MM.1S (cell line): ENCODE measurements at regions not wholly inside any gene's neighbourhood (a gene's known extent, or its start where the extent isn't known, plus 50 kb on each side); places are given as distances from the start of the nearest gene placed in this dataset.

Source experiments
- DNase-seq: peaks from one replicate; pipeline ENCODE4 v3.0.0-alpha.2; 2015
- H2AFZ ChIP-seq: fragments of 300-600 bp; sonication (generic); 2 replicates; pipeline ENCODE4 v1.6.0; 2016; ENCODE audit warnings: antibody characterized with exemption, low read length
- H3F3A ChIP-seq: fragments of 300-600 bp; sonication (generic); 2 replicates; pipeline ENCODE4 v1.6.1; 2016; ENCODE audit warnings: mild to moderate bottlenecking, antibody characterized with exemption, low read length, moderate library complexity, mixed read lengths; ENCODE audit not compliant: insufficient read depth
- H3K27ac ChIP-seq: fragments of 300-600 bp; sonication (generic); 2 replicates; pipeline ENCODE4 v1.5.1; 2016; ENCODE audit warnings: mild to moderate bottlenecking, low read length
- H3K27me3 ChIP-seq: fragments of 300-600 bp; sonication (generic); replicated peaks from 2 replicates; pipeline ENCODE4 v1.6.0; 2016; ENCODE audit warnings: low read length; ENCODE audit not compliant: insufficient read depth
- H3K36me3 ChIP-seq: fragments of 300-600 bp; sonication (generic); replicated peaks from 2 replicates; pipeline ENCODE4 v1.6.1; 2016; ENCODE audit warnings: mild to moderate bottlenecking, low read length, mixed read lengths; ENCODE audit not compliant: insufficient read depth
- H3K4me1 ChIP-seq: fragments of 300-600 bp; sonication (generic); 2 replicates; pipeline ENCODE4 v1.6.1; 2016; ENCODE audit warnings: low read length, mixed read lengths
- H3K4me2 ChIP-seq: fragments of 300-600 bp; sonication (generic); 2 replicates; pipeline ENCODE4 v1.6.0; 2016; ENCODE audit warnings: low read depth, low read length
- H3K4me3 ChIP-seq: fragments of 300-600 bp; sonication (generic); 2 replicates; pipeline ENCODE4 v1.5.1; 2016; ENCODE audit warnings: low read length, mixed read lengths
- H3K79me2 ChIP-seq: fragments of 300-600 bp; sonication (generic); 2 replicates; pipeline ENCODE4 v1.6.1; 2016; ENCODE audit warnings: mixed run types, low read length, mixed read lengths
- H3K9ac ChIP-seq: fragments of 300-600 bp; sonication (generic); 2 replicates; pipeline ENCODE4 v1.6.1; 2016; ENCODE audit warnings: low read length, mixed read lengths
- H3K9me2 ChIP-seq: fragments of 300-600 bp; sonication (generic); replicated peaks from 2 replicates; pipeline ENCODE4 v1.6.1; 2016; ENCODE audit warnings: mild to moderate bottlenecking, low read length, mixed read lengths; ENCODE audit not compliant: insufficient read depth
- H3K9me3 ChIP-seq: fragments of 300-600 bp; sonication (generic); replicated peaks from 2 replicates; pipeline ENCODE4 v1.6.1; 2016; ENCODE audit warnings: mild to moderate bottlenecking, low read length, mixed read lengths; ENCODE audit not compliant: insufficient read depth
- H4K20me1 ChIP-seq: fragments of 300-600 bp; sonication (generic); 2 replicates; pipeline ENCODE4 v1.6.1; 2016; ENCODE audit warnings: mild to moderate bottlenecking, low read length, moderate library complexity, mixed read lengths; ENCODE audit not compliant: insufficient read depth
- CTCF ChIP-seq: fragments of 300-600 bp; sonication (generic); IDR thresholded peaks from 2 replicates; pipeline ENCODE4 v1.5.1; 2016; ENCODE audit warnings: antibody characterized with exemption, low read length, mixed read lengths
- EZH2 ChIP-seq: fragments of 300-600 bp; sonication (generic); optimal IDR thresholded peaks from 2 replicates; pipeline ENCODE3; 2017; ENCODE audit warnings: low read depth, mild to moderate bottlenecking, antibody characterized with exemption, low read length, mixed read lengths
- EZH2phosphoT487 ChIP-seq: fragments of 300-600 bp; sonication (generic); IDR thresholded peaks from 2 replicates; pipeline ENCODE4 v1.6.1; 2018; ENCODE audit warnings: antibody characterized with exemption, low read length

GRCh38 chr1:99476058-99476457, 169.9 kb upstream of the PALMD start:
- Histone ChIP-seq H2AFZ (no peak overlapping the region), H3F3A (no peaks in the 10 kb centered on the region), H3K4me1 (no peaks in the 10 kb centered on the region), H3K27me3 (no peaks in the 10 kb centered on the region), H3K9me3 (no peaks in the 10 kb centered on the region), H3K79me2 (no peaks in the 10 kb centered on the region), H3K9me2 (no peaks in the 10 kb centered on the region), H3K4me2 (no peak overlapping the region), H3K27ac (no peak overlapping the region), H3K4me3 (no peak overlapping the region), H4K20me1 (no peaks in the 10 kb centered on the region), H3K36me3 (no peaks in the 10 kb centered on the region), H3K9ac (no peak overlapping the region)
- no peak for TF ChIP-seq EZH2phosphoT487
- TF ChIP-seq EZH2 = no peak
- no peak for TF ChIP-seq CTCF
- DNase-seq = no peak

GRCh38 chr1:99481391-99481996, 164.4 kb upstream of the PALMD start:
- DNase-seq = peak; percentile 59

GRCh38 chr1:99482286-99482685, 163.6 kb upstream of the PALMD start:
- H3K4me2 ChIP-seq = no peak overlapping the region
- H3K27me3 ChIP-seq = no peaks in the 10 kb centered on the region
- H3F3A ChIP-seq = no peaks in the 10 kb centered on the region
- no peaks in the 10 kb centered on the region for H4K20me1 ChIP-seq
- no peak overlapping the region for H3K27ac ChIP-seq
- no peaks in the 10 kb centered on the region for H3K36me3 ChIP-seq
- TF ChIP-seq CTCF (no peak), EZH2 (no peak), EZH2phosphoT487 (no peak)
- H3K9me2 ChIP-seq = no peaks in the 10 kb centered on the region
- H3K9me3 ChIP-seq = no peaks in the 10 kb centered on the region
- no peak overlapping the region for H3K4me3 ChIP-seq
- H3K9ac ChIP-seq = no peak overlapping the region
- no peaks in the 10 kb centered on the region for H3K79me2 ChIP-seq
- DNase-seq = no peak
- no peak overlapping the region for H2AFZ ChIP-seq
- H3K4me1 ChIP-seq = no peaks in the 10 kb centered on the region

More at GRCh38 chr1:99481391-99481996, 164.4 kb upstream of the PALMD start:
- H4K20me1 ChIP-seq = no peaks in the 10 kb centered on the region
- H3K79me2 ChIP-seq = no peaks in the 10 kb centered on the region
- no peak overlapping the region for H3K27ac ChIP-seq
- no peaks in the 10 kb centered on the region for H3K9me2 ChIP-seq
- no peak overlapping the region for H2AFZ ChIP-seq
- no peaks in the 10 kb centered on the region for H3K27me3 ChIP-seq
- H3K9ac ChIP-seq = no peak overlapping the region
- H3K9me3 ChIP-seq = no peaks in the 10 kb centered on the region
- no peak overlapping the region for H3K4me2 ChIP-seq
- no peak overlapping the region for H3K4me3 ChIP-seq
- no peaks in the 10 kb centered on the region for H3K36me3 ChIP-seq
- no peaks in the 10 kb centered on the region for H3K4me1 ChIP-seq
- no peaks in the 10 kb centered on the region for H3F3A ChIP-seq
- TF ChIP-seq CTCF = peak; percentile 47
- TF ChIP-seq EZH2phosphoT487 = no peak
